ENCODE measurements at regions not wholly inside any gene's neighbourhood (a gene's known extent, or its start where the extent isn't known, plus 50 kb on each side); places are given as distances from the start of the nearest gene placed in this dataset.

DNA sequence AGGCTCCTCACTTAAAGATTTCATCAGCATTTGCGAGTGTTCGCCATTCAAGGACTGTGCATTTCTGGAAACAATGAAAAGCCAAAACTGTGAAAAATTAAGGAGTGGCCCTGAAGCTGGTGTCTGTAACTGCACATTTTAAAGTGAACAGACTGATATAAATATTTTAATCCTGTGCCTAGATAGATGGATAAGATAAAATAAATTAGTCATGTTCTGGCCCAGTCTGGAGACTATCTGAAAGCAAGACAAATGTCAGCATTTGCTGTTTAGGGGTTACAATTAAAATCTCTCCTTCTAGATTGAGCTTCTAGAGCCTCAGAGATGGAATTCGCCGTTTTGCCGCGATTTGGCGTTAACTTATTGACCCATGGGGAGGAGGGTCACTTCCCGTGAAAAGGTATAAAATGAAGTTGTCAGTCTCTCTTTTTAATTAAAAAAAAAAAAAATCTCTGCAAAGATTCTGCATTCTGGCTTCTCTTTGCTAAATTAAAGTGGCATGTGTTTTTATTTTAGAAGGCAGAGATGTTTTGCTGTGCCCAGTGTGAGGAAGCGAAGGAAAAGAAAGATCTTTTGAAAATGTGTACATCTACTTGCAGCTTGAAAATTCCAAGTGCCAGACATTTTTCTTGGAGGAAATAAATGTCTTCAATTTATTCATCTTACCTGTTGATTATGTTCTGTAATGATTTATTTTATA, 79.7 kb upstream of the WNT7B start (continued):
- TF ChIP-seq, protein P1, sequence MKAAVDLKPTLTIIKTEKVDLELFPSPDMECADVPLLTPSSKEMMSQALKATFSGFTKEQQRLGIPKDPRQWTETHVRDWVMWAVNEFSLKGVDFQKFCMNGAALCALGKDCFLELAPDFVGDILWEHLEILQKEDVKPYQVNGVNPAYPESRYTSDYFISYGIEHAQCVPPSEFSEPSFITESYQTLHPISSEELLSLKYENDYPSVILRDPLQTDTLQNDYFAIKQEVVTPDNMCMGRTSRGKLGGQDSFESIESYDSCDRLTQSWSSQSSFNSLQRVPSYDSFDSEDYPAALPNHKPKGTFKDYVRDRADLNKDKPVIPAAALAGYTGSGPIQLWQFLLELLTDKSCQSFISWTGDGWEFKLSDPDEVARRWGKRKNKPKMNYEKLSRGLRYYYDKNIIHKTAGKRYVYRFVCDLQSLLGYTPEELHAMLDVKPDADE (IDR thresholded peaks at IDR 0.05): no peak
- TF ChIP-seq EZH2phosphoT487 (IDR thresholded peaks at IDR 0.05; ENCODE audit: unreplicated experiment) (no peak), STAT1 (IDR thresholded peaks at IDR 0.05; ENCODE audit: unreplicated experiment) (no peak), CREB1 (CRISPR knock-in tag; IDR thresholded peaks at IDR 0.05; ENCODE audit: low read depth) (no peak), ZNF114 (CRISPR knock-in tag; IDR thresholded peaks at IDR 0.05) (no peak), JUNB (IDR thresholded peaks at IDR 0.05; ENCODE audit: unreplicated experiment) (no peak), EZH2 (IDR thresholded peaks at IDR 0.05; ENCODE audit: low read depth, unreplicated experiment) (no peak), POLR2AphosphoS5 (IDR thresholded peaks at IDR 0.05; ENCODE audit: low read depth) (no peak), ZNF331 (CRISPR knock-in tag; IDR thresholded peaks at IDR 0.05; ENCODE audit: low read depth) (no peak), NANOG (IDR thresholded peaks at IDR 0.05; ENCODE audit: borderline replicate concordance) (no peak)
- TF ChIP-seq, protein P2, sequence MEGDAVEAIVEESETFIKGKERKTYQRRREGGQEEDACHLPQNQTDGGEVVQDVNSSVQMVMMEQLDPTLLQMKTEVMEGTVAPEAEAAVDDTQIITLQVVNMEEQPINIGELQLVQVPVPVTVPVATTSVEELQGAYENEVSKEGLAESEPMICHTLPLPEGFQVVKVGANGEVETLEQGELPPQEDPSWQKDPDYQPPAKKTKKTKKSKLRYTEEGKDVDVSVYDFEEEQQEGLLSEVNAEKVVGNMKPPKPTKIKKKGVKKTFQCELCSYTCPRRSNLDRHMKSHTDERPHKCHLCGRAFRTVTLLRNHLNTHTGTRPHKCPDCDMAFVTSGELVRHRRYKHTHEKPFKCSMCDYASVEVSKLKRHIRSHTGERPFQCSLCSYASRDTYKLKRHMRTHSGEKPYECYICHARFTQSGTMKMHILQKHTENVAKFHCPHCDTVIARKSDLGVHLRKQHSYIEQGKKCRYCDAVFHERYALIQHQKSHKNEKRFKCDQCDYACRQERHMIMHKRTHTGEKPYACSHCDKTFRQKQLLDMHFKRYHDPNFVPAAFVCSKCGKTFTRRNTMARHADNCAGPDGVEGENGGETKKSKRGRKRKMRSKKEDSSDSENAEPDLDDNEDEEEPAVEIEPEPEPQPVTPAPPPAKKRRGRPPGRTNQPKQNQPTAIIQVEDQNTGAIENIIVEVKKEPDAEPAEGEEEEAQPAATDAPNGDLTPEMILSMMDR (conservative IDR thresholded peaks at IDR 0.05; ENCODE audit: low read depth in 2 of 2): no peak
- TF ChIP-seq, protein P3, sequence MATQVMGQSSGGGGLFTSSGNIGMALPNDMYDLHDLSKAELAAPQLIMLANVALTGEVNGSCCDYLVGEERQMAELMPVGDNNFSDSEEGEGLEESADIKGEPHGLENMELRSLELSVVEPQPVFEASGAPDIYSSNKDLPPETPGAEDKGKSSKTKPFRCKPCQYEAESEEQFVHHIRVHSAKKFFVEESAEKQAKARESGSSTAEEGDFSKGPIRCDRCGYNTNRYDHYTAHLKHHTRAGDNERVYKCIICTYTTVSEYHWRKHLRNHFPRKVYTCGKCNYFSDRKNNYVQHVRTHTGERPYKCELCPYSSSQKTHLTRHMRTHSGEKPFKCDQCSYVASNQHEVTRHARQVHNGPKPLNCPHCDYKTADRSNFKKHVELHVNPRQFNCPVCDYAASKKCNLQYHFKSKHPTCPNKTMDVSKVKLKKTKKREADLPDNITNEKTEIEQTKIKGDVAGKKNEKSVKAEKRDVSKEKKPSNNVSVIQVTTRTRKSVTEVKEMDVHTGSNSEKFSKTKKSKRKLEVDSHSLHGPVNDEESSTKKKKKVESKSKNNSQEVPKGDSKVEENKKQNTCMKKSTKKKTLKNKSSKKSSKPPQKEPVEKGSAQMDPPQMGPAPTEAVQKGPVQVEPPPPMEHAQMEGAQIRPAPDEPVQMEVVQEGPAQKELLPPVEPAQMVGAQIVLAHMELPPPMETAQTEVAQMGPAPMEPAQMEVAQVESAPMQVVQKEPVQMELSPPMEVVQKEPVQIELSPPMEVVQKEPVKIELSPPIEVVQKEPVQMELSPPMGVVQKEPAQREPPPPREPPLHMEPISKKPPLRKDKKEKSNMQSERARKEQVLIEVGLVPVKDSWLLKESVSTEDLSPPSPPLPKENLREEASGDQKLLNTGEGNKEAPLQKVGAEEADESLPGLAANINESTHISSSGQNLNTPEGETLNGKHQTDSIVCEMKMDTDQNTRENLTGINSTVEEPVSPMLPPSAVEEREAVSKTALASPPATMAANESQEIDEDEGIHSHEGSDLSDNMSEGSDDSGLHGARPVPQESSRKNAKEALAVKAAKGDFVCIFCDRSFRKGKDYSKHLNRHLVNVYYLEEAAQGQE (IDR thresholded peaks at IDR 0.05; ENCODE audit: unreplicated experiment): no peak

All from GM23338 (cell line).